ENCODE measurements at regions not wholly inside any gene's neighbourhood (a gene's known extent, or its start where the extent isn't known, plus 50 kb on each side); places are given as distances from the start of the nearest gene placed in this dataset.
"Not testable (repeated sequence)": the region's sequence is repeated elsewhere in the genome, so short reads cannot be mapped to it uniquely, and the experiment has no call there.

- no peak for DNase-seq (ENCODE audit: low spot score)
These were observed 204.6 kb upstream of the SLIT2 start for GRCh38 chr4:20046931-20047677.

GRCh38 chr4:20046179-20046578 lies 205.5 kb upstream of the SLIT2 start:
- no peak for DNase-seq (ENCODE audit: low spot score)

- DNase-seq (ENCODE audit: low spot score) = no peak
These were observed 206.7 kb upstream of the SLIT2 start for GRCh38 chr4:20044966-20045365.

- no peak for DNase-seq (ENCODE audit: low spot score)
These were observed 207.2 kb upstream of the SLIT2 start for GRCh38 chr4:20044502-20044911.

GRCh38 chr4:20043991-20044390 lies 207.7 kb upstream of the SLIT2 start:
- no peak for DNase-seq (ENCODE audit: low spot score)

GRCh38 chr4:20042769-20043168 lies 208.9 kb upstream of the SLIT2 start:
- DNase-seq (ENCODE audit: low spot score) = no peak

- no peak for DNase-seq (ENCODE audit: low spot score)
These were observed 209.8 kb upstream of the SLIT2 start for GRCh38 chr4:20041839-20042407.

GRCh38 chr4:20037745-20038144 lies 214.0 kb upstream of the SLIT2 start:
- DNase-seq (ENCODE audit: low spot score) = no peak

- DNase-seq (ENCODE audit: low spot score) = no peak
These were observed 221.6 kb upstream of the SLIT2 start for GRCh38 chr4:20030108-20030507.

- DNase-seq (ENCODE audit: low spot score) = no peak
These were observed 223.1 kb upstream of the SLIT2 start for GRCh38 chr4:20028645-20029044.

GRCh38 chr4:20026456-20026855 lies 225.2 kb upstream of the SLIT2 start:
- DNase-seq (ENCODE audit: low spot score) = no peak

GRCh38 chr4:20022471-20022870 lies 229.2 kb upstream of the SLIT2 start:
- no peak for DNase-seq (ENCODE audit: low spot score)

GRCh38 chr4:20020056-20020455 lies 231.6 kb upstream of the SLIT2 start:
- DNase-seq (ENCODE audit: low spot score) = no peak

GRCh38 chr4:20019310-20020015 lies 232.2 kb upstream of the SLIT2 start:
- DNase-seq (ENCODE audit: low spot score) = no peak

GRCh38 chr4:20017777-20018115 lies 234.0 kb upstream of the SLIT2 start:
- DNase-seq (ENCODE audit: low spot score) = no peak

- no peak for DNase-seq (ENCODE audit: low spot score)
These were observed 234.5 kb upstream of the SLIT2 start for GRCh38 chr4:20017070-20017776.

- DNase-seq (ENCODE audit: low spot score) = no peak
These were observed 236.0 kb upstream of the SLIT2 start for GRCh38 chr4:20015636-20016224.

- not testable (repeated sequence) for DNase-seq (ENCODE audit: low spot score)
These were observed 247.7 kb upstream of the SLIT2 start for GRCh38 chr4:20003836-20004558.

GRCh38 chr4:19999775-20000414 lies 251.8 kb upstream of the SLIT2 start:
- no peak for DNase-seq (ENCODE audit: low spot score)

GRCh38 chr4:19999276-19999675 lies 252.4 kb upstream of the SLIT2 start:
- no peak for DNase-seq (ENCODE audit: low spot score)

- no peak for DNase-seq (ENCODE audit: low spot score)
These were observed 258.5 kb upstream of the SLIT2 start for GRCh38 chr4:19993242-19993641.

Measured in putamen (tissue), 1 donor.